ENCODE measurements at regions not wholly inside any gene's neighbourhood (a gene's known extent, or its start where the extent isn't known, plus 50 kb on each side); places are given as distances from the start of the nearest gene placed in this dataset.

GRCh38 chr20:60869625-60870024 is 382.4 kb upstream of the CDH4 start:
- no peak for DNase-seq

GRCh38 chr20:60870040-60870439 is 382.0 kb upstream of the CDH4 start:
- DNase-seq = no peak

GRCh38 chr20:60872224-60872623 is 379.8 kb upstream of the CDH4 start:
- no peak for DNase-seq

- no peak for DNase-seq
Measured at GRCh38 chr20:60877071-60877857, 374.8 kb upstream of the CDH4 start.

- no peak for DNase-seq
Measured at GRCh38 chr20:60882836-60883235, 369.2 kb upstream of the CDH4 start.

- DNase-seq = no peak
Measured at GRCh38 chr20:60883496-60883895, 368.6 kb upstream of the CDH4 start.

- DNase-seq = no peak
Measured at GRCh38 chr20:60884277-60884676, 367.8 kb upstream of the CDH4 start.

- DNase-seq = no peak
Measured at GRCh38 chr20:60888771-60889170, 363.3 kb upstream of the CDH4 start.

GRCh38 chr20:60892095-60892813 is 359.8 kb upstream of the CDH4 start:
- DNase-seq = no peak

GRCh38 chr20:60894091-60894490 is 358.0 kb upstream of the CDH4 start:
- no peak for DNase-seq

- DNase-seq = no peak
Measured at GRCh38 chr20:60895363-60896079, 356.5 kb upstream of the CDH4 start.

- no peak for DNase-seq
Measured at GRCh38 chr20:60897976-60898375, 354.1 kb upstream of the CDH4 start.

GRCh38 chr20:60899320-60899719 is 352.7 kb upstream of the CDH4 start:
- DNase-seq = no peak

- DNase-seq = no peak
Measured at GRCh38 chr20:60900618-60901017, 351.4 kb upstream of the CDH4 start.

- DNase-seq = no peak
Measured at GRCh38 chr20:60901831-60902230, 350.2 kb upstream of the CDH4 start.

GRCh38 chr20:60903325-60903971 is 348.6 kb upstream of the CDH4 start:
- DNase-seq = no peak

- DNase-seq = no peak
Measured at GRCh38 chr20:60904730-60905129, 347.3 kb upstream of the CDH4 start.

- no peak for DNase-seq
Measured at GRCh38 chr20:60905919-60906318, 346.1 kb upstream of the CDH4 start.

- DNase-seq = no peak
Measured at GRCh38 chr20:60906555-60906954, 345.5 kb upstream of the CDH4 start.

- DNase-seq = no peak
Measured at GRCh38 chr20:60913298-60913697, 338.8 kb upstream of the CDH4 start.

GRCh38 chr20:60921022-60921622 is 330.9 kb upstream of the CDH4 start:
- DNase-seq = peak in 2 of 5 experiments; percentile 13 to 33

GRCh38 chr20:60926831-60927230 is 325.2 kb upstream of the CDH4 start:
- no peak for DNase-seq

GRCh38 chr20:60928341-60928740 is 323.7 kb upstream of the CDH4 start:
- DNase-seq = no peak

All from T-helper 2 cell (primary cell).